Lower lobe of right lung (tissue), 2 donors: ENCODE measurements at regions not wholly inside any gene's neighbourhood (a gene's known extent, or its start where the extent isn't known, plus 50 kb on each side); places are given as distances from the start of the nearest gene placed in this dataset.

Experiments
- ATAC-seq, 2 donors: fragments of 200-7000 bp; cut with Tn5 transposase; one replicate each; pipeline ENCODE4 v1.9.1; 2020 to 2022; ENCODE audit warnings: mild to moderate bottlenecking in 2 of 2, moderate library complexity in 2 of 2
- DNase-seq: peaks from one replicate; pipeline ENCODE4 v3.0.0-alpha.2; 2020
- H3K27ac ChIP-seq: fragments of 200-600 bp; one replicate; pipeline ENCODE4 v1.8.0; 2022
- H3K27me3 ChIP-seq: fragments of 200-600 bp; one replicate; pipeline ENCODE4 v1.8.0; 2022; ENCODE audit warnings: low read depth
- H3K36me3 ChIP-seq: fragments of 200-600 bp; one replicate; pipeline ENCODE4 v1.8.0; 2022; ENCODE audit warnings: mild to moderate bottlenecking
- H3K4me1 ChIP-seq: fragments of 200-600 bp; one replicate; pipeline ENCODE4 v1.8.0; 2022
- H3K4me3 ChIP-seq: fragments of 200-600 bp; one replicate; pipeline ENCODE4 v1.8.0; 2022; ENCODE audit warnings: mild to moderate bottlenecking
- H3K9me3 ChIP-seq: fragments of 200-600 bp; one replicate; pipeline ENCODE4 v1.8.0; 2022
- CTCF ChIP-seq: fragments of 200-600 bp; IDR thresholded peaks from one replicate; pipeline ENCODE4 v1.8.0; 2022; ENCODE audit warnings: antibody characterized with exemption, mild to moderate bottlenecking
- intact Hi-C: fragments of 100-400 bp; cut with DNase I; formaldehyde crosslinking; loops from one replicate; pipeline ENCODE4 v1.11.0; 2022
- donor health status: DM: no; HTN: yes; CAD: no; lungs with severe emphysema.

DNA sequence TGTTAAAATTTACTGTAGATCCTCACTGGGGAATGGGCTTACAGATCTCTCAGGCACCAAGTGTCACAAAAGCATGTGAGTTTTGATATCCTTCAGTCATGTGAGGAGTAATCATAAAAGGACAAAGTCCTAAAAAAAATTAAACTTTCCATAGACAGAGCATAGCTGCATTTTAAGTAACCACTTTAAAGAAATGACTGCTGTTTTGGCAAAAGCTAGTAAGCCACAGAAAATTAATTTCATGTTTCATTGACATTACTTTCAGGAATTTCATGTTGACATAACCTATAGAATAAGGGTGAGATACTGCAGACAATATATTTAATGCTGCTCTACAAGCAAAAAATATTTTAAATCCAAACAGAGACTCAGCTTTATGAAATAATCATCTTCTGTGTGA, 156.3 kb downstream of the LYPLAL1 start:
- ATAC-seq (no peak), DNase-seq (no peak)
- intact Hi-C loops, result no loop called here
- H3K36me3 ChIP-seq, result no peaks in the 10 kb centered on the region
- no peaks in the 10 kb centered on the region for H3K4me1 ChIP-seq
- no peaks in the 10 kb centered on the region for H3K9me3 ChIP-seq
- no peak overlapping the region for H3K4me3 ChIP-seq
- H3K27me3 ChIP-seq, result no peaks in the 10 kb centered on the region
- no peak for TF ChIP-seq CTCF
- H3K27ac ChIP-seq, result no peak overlapping the region

GRCh38 chr1:219329578-219329977, 155.9 kb downstream of the LYPLAL1 start:
- no peak for ATAC-seq
- TF ChIP-seq CTCF, result no peak
- no peak overlapping the region for H3K4me3 ChIP-seq
- no peaks in the 10 kb centered on the region for H3K9me3 ChIP-seq
- DNase-seq, result no peak
- intact Hi-C loops, result no loop called here
- no peaks in the 10 kb centered on the region for H3K27me3 ChIP-seq
- H3K27ac ChIP-seq, result no peak overlapping the region
- no peaks in the 10 kb centered on the region for H3K36me3 ChIP-seq
- no peaks in the 10 kb centered on the region for H3K4me1 ChIP-seq

DNA sequence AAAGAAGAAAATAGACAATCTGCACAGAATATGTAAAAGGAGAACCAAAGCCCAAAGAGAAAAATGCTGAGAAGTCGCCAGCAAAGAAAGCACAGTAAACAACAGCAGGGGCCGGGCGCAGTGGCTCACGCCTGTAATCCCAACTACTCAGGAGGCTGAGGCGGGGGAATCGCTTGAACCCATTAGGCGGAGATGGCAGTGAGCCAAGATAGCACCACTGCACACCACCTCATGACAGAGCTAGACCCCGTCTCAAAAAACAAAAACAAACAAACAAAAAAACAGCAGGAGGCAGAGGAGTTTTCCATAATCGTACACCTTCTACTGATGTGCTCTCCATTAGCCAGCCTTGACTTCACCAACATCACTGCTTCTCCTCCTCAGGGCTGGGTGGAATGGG, 153.2 kb downstream of the LYPLAL1 start:
- intact Hi-C loops, result no loop called here

GRCh38 chr1:219325368-219325742, 151.7 kb downstream of the LYPLAL1 start:
- intact Hi-C loops, result no loop called here
- no peak for DNase-seq
- Histone ChIP-seq H3K27ac (no peak overlapping the region), H3K27me3 (no peaks in the 10 kb centered on the region), H3K4me3 (no peak overlapping the region), H3K36me3 (no peaks in the 10 kb centered on the region), H3K9me3 (no peaks in the 10 kb centered on the region), H3K4me1 (no peaks in the 10 kb centered on the region)
- TF ChIP-seq CTCF, result no peak
- ATAC-seq, result no peak

More for the DNA sequence above, 153.2 kb downstream of the LYPLAL1 start:
- no peaks in the 10 kb centered on the region for H3K4me1 ChIP-seq
- DNase-seq (no peak), ATAC-seq (no peak)
- H3K9me3 ChIP-seq, result no peaks in the 10 kb centered on the region
- H3K36me3 ChIP-seq, result no peaks in the 10 kb centered on the region
- no peak overlapping the region for H3K27ac ChIP-seq
- H3K4me3 ChIP-seq, result no peak overlapping the region
- H3K27me3 ChIP-seq, result no peaks in the 10 kb centered on the region
- TF ChIP-seq CTCF, result no peak

- no peak for TF ChIP-seq CTCF
- no peak for ATAC-seq
These were observed 151.1 kb downstream of the LYPLAL1 start for GRCh38 chr1:219324629-219325367.

More at GRCh38 chr1:219324629-219325367, 151.1 kb downstream of the LYPLAL1 start:
- no peaks in the 10 kb centered on the region for H3K27me3 ChIP-seq
- no peak overlapping the region for H3K4me3 ChIP-seq
- no peaks in the 10 kb centered on the region for H3K4me1 ChIP-seq
- intact Hi-C loops, result no loop called here
- H3K36me3 ChIP-seq, result no peaks in the 10 kb centered on the region
- DNase-seq, result no peak
- H3K27ac ChIP-seq, result no peak overlapping the region
- H3K9me3 ChIP-seq, result no peaks in the 10 kb centered on the region
